ENCODE measurements at regions not wholly inside any gene's neighbourhood (a gene's known extent, or its start where the extent isn't known, plus 50 kb on each side); places are given as distances from the start of the nearest gene placed in this dataset.

DNA sequence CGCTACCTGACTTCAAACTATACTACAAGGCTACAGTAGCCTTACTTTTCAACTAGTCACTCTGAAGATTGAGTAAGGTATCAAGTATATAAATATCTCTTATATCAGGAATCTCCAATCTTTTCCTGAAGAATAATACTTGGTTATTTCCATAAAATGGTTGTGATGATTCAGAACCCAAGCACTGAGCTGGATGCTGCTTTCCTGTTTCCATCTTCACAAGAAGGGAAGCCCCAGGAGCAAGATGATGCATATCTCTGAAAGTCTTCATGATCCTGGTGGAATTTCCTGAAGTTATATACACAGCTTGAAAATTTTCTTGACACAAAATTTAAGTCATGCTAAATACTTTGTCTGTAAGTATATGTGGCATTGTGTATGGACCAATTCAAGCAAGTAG is 243.9 kb upstream of the TANK start:
- DNase-seq (ENCODE audit: low read depth in 1 of 2, low spot score in 1 of 2): no peak
- Histone ChIP-seq H3K27ac (replicated peaks) (no peak overlapping the region), H3K4me3 (replicated peaks; ENCODE audit: insufficient read depth, low read length) (no peak overlapping the region), H3K27me3 (ENCODE audit: insufficient read depth, poor library complexity, severe bottlenecking) (no peaks in the 10 kb centered on the region)
- TF ChIP-seq, protein P1, sequence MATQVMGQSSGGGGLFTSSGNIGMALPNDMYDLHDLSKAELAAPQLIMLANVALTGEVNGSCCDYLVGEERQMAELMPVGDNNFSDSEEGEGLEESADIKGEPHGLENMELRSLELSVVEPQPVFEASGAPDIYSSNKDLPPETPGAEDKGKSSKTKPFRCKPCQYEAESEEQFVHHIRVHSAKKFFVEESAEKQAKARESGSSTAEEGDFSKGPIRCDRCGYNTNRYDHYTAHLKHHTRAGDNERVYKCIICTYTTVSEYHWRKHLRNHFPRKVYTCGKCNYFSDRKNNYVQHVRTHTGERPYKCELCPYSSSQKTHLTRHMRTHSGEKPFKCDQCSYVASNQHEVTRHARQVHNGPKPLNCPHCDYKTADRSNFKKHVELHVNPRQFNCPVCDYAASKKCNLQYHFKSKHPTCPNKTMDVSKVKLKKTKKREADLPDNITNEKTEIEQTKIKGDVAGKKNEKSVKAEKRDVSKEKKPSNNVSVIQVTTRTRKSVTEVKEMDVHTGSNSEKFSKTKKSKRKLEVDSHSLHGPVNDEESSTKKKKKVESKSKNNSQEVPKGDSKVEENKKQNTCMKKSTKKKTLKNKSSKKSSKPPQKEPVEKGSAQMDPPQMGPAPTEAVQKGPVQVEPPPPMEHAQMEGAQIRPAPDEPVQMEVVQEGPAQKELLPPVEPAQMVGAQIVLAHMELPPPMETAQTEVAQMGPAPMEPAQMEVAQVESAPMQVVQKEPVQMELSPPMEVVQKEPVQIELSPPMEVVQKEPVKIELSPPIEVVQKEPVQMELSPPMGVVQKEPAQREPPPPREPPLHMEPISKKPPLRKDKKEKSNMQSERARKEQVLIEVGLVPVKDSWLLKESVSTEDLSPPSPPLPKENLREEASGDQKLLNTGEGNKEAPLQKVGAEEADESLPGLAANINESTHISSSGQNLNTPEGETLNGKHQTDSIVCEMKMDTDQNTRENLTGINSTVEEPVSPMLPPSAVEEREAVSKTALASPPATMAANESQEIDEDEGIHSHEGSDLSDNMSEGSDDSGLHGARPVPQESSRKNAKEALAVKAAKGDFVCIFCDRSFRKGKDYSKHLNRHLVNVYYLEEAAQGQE (IDR thresholded peaks at IDR 0.05; ENCODE audit: insufficient replicate concordance, low read depth): no peak
- TF ChIP-seq POLR2AphosphoS5 (IDR thresholded peaks at IDR 0.05; ENCODE audit: low read depth): no peak
- TF ChIP-seq SPI1 (IDR thresholded peaks at IDR 0.05; ENCODE audit: borderline replicate concordance, low read depth): no peak
- no peak for TF ChIP-seq GABPA (IDR thresholded peaks at IDR 0.05; ENCODE audit: low read depth)
- TF ChIP-seq, protein P2, sequence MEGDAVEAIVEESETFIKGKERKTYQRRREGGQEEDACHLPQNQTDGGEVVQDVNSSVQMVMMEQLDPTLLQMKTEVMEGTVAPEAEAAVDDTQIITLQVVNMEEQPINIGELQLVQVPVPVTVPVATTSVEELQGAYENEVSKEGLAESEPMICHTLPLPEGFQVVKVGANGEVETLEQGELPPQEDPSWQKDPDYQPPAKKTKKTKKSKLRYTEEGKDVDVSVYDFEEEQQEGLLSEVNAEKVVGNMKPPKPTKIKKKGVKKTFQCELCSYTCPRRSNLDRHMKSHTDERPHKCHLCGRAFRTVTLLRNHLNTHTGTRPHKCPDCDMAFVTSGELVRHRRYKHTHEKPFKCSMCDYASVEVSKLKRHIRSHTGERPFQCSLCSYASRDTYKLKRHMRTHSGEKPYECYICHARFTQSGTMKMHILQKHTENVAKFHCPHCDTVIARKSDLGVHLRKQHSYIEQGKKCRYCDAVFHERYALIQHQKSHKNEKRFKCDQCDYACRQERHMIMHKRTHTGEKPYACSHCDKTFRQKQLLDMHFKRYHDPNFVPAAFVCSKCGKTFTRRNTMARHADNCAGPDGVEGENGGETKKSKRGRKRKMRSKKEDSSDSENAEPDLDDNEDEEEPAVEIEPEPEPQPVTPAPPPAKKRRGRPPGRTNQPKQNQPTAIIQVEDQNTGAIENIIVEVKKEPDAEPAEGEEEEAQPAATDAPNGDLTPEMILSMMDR (IDR thresholded peaks at IDR 0.05; ENCODE audit: insufficient read depth, low read length): no peak

DNA sequence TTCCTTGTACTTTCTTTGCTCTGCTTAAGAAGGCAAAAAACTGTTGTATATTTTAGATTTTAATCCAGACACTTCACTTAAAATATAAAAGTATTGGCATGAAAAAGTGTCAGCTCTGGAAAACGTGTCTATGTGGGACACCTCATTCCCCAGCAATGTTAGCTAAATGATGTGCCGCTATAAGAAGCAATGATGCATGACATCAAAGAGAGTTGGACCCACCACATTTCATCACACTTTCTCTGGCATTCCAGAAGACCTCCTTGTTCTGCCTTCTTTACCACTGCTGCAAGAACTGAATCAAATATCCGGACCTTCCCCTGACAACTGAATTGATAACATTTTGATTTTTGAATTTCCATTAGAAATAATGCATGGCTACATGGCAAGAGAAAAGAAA is 242.4 kb upstream of the TANK start:
- Histone ChIP-seq H3K27ac (replicated peaks) (no peak overlapping the region), H3K27me3 (ENCODE audit: insufficient read depth, poor library complexity, severe bottlenecking) (no peaks in the 10 kb centered on the region), H3K4me3 (replicated peaks; ENCODE audit: insufficient read depth, low read length) (no peak overlapping the region)
- no peak for DNase-seq (ENCODE audit: low read depth in 1 of 2, low spot score in 1 of 2)
- TF ChIP-seq, protein P2 (IDR thresholded peaks at IDR 0.05; ENCODE audit: insufficient read depth, low read length): no peak
- TF ChIP-seq, protein P1 (IDR thresholded peaks at IDR 0.05; ENCODE audit: insufficient replicate concordance, low read depth): no peak
- TF ChIP-seq GABPA (IDR thresholded peaks at IDR 0.05; ENCODE audit: low read depth): no peak

DNA sequence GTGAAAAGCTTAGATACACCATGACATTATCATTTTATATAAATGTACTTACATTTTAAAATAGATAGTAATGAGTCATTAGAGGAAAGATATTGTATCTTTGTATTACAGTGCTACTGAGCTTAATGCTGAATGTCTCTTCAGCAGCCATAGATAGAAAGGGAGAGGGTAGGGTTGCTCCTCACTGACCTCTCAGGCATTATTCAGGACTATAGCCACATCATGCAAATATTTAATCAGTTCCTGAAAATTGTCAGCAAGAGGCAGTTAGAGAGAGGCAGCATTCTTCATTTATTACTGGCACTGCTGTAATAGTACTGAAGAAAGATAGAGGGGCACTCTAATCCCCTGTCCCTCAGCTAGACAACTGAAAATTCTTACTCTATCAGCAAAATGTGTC is 242.0 kb upstream of the TANK start:
- no peak for DNase-seq (ENCODE audit: low read depth in 1 of 2, low spot score in 1 of 2)
- H3K27me3 ChIP-seq (ENCODE audit: insufficient read depth, poor library complexity, severe bottlenecking): no peaks in the 10 kb centered on the region
- no peak overlapping the region for H3K27ac ChIP-seq (replicated peaks)
- no peak overlapping the region for H3K4me3 ChIP-seq (replicated peaks; ENCODE audit: insufficient read depth, low read length)
- TF ChIP-seq, protein P1 (IDR thresholded peaks at IDR 0.05; ENCODE audit: insufficient replicate concordance, low read depth): no peak
- TF ChIP-seq GABPA (IDR thresholded peaks at IDR 0.05; ENCODE audit: low read depth): no peak
- no peak for TF ChIP-seq SPI1 (IDR thresholded peaks at IDR 0.05; ENCODE audit: borderline replicate concordance, low read depth)
- TF ChIP-seq, protein P2 (IDR thresholded peaks at IDR 0.05; ENCODE audit: insufficient read depth, low read length): no peak
- TF ChIP-seq POLR2AphosphoS5 (IDR thresholded peaks at IDR 0.05; ENCODE audit: low read depth): no peak
